GM18909 (cell line): ENCODE measurements at regions not wholly inside any gene's neighbourhood (a gene's known extent, or its start where the extent isn't known, plus 50 kb on each side); places are given as distances from the start of the nearest gene placed in this dataset.
A peak's percentile ranks its signal among the peaks of the same experiment; 100 is the strongest.
"Not testable (repeated sequence)": the region's sequence is repeated elsewhere in the genome, so short reads cannot be mapped to it uniquely, and the experiment has no call there.

Source experiments
- ATAC-seq: cut with Tn5 transposase; IDR thresholded peaks from one replicate; pipeline ENCODE4 v1.9.1; 2021; ENCODE audit warnings: mild to moderate bottlenecking; ENCODE audit not compliant: unreplicated experiment, poor library complexity

DNA sequence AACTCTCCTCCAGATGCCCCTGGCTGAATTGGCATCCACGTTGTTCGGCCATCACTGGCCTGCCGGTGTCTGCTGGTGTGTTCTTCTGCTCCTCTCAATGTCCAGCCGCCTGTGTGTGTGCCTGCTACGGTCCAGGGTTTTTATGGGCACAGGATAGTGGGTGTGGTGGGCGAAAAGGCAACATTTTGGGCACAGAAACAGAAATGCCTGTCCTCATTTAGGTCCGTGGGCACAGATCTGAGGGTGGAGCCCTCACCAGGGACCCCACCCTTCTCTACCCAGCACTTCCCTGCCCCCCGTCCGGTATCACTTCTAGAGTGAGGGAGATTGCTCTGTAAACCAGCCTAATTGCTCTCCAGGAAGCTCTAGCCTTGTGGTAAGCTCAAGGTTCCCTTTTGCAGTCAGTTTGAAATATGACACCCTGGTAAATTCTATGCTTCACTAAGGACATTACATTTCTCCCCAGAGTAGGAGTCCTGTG lies 410.1 kb downstream of the MAT2B start:
- ATAC-seq = peak; percentile 76

DNA sequence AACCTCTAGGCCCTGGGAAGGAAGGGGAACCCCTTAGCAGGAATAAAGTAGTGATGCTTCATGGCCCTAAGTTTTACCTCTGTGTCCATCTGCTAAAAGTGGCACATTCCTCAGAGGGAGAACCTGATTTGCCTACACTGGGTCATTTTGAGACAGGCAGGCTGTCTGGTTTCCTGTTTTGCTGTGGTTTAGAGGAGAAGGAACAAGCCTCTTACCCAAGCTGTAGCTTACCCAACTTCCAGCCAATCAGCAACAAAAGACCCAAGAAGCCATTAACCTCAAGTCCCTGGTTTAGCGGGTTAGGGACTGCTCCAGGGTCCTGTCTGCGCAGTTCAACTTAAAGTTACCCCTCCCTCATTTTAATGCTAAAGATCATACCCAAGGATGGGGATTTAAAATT lies 411.0 kb downstream of the MAT2B start:
- peak; percentile 90 for ATAC-seq

DNA sequence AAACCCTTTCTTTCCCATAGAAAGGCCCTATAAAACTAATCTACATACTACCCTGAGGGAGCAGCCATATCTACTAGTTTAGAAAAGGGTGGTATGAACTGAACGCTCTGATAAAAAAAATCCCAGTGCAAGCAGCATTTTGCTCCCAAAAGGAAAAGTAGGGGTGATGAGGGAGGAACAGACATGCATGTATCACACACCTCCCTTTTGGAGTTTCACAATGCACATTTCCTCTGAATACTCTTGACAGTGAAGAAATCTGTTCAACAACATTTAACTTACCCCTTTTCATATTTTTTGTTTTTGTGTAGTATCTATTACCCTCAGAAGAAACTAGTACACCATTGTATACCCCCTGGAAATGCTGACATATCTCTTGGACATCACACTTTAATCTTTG lies 411.4 kb downstream of the MAT2B start:
- ATAC-seq = no peak

DNA sequence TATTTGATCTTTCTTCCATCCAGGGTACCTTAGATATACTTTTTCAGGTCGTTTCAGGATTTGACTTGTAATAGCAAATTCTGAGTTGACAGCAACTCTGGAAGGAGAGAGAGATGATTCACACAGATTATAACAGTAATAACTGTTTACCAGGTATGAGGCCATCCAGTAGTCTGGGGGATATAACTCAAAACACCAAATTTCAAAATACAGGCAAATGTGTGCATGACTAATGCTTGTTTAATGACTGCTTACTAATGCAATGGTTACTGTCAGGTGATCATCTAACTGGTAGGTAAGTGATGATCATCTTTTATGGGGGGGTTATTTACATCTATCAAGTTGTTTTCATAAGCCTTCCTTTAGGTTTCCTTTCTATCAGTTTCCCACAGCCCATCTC lies 412.3 kb downstream of the MAT2B start:
- no peak for ATAC-seq

DNA sequence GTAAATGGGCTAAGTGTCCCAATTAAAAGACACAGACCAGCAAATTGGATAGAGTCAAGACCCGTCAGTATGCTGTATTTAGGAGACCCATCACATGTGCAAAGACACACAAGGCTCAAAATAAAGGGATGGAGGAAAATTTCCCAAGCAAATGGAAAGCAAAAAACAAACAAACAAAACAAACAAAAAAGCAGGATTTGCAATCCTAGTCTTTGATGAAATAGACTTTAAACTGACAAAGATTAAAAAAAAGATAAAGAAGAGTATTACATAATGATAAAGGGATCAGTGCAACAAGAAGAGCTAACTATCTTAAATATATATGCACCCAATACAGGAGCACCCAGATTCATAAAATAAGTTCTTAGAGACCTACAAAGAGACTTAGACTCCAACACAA lies 429.6 kb downstream of the MAT2B start:
- ATAC-seq = not testable (repeated sequence)

DNA sequence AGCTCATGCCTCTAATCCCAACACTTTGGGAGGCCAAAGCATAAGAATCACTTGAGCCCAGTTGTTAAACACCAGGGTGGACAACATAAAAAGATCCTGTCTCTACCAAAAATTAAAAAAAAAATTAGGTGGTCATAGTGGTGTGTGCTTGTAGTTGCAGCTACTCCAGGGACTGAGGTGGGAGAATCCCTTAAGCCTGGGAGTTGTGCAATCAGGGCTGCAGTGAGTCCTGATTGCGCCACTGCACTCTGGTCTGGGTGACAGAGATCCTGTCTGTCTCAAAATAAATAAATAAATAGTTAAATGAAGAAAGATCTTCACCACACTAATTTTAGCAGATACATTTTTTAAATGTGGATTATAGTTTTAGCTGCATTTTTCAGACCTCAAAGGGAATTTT lies 433.2 kb downstream of the MAT2B start:
- ATAC-seq = no peak

DNA sequence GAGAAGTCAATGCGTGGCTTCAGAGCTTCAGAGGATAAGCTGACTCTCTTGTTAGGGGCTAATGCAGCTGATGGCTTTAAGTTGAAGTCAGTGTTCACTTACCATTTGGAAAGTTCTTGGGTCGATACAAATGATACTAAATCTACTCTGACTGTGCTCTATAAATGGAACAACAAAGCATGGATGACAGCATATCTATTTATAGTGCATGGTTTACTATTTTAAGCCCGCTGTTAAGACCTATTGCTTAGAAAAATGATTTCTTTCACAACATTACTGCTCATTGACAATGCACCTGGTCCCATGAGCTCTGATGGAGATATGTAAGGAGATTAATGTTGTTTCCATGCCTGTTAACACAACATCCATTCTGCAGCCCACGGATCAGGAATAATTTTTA lies 435.7 kb downstream of the MAT2B start:
- peak; percentile 43 for ATAC-seq

DNA sequence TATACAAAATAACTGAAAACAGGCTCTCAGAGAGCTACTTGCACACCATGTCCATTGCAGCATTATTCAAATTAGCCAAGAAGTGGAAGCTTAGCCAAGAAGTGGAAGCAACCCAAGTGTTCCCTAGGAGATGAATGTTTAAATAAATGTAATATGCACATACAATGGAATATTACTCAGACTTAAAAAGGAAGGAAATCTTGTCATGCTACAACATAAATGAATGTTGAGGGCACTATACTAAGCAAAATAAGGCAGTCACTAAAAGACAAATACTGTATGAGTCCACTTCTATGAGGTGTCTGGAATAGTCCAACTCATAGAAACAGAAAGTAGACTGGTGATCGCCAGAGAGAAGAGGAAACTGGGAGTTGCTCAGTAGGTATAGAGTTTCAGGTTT lies 438.1 kb downstream of the MAT2B start:
- no peak for ATAC-seq

DNA sequence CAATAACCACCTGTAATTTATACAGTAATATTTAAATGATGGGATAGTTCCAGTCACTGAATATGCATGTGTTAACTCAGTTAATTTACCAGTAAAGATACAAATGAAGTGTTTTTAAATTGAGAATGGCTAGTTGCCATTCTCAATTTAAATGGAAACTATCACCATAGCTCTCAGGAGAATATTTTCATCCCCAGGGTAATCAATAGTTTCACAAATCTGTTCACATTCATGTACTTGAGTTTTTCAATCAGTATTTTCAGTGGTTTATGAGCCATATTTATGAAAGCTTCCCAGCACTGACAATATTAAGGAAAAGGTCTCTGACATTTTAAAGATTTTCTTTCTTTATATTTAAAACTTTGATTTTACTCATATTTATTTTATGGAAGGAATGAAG lies 439.3 kb downstream of the MAT2B start:
- no peak for ATAC-seq

DNA sequence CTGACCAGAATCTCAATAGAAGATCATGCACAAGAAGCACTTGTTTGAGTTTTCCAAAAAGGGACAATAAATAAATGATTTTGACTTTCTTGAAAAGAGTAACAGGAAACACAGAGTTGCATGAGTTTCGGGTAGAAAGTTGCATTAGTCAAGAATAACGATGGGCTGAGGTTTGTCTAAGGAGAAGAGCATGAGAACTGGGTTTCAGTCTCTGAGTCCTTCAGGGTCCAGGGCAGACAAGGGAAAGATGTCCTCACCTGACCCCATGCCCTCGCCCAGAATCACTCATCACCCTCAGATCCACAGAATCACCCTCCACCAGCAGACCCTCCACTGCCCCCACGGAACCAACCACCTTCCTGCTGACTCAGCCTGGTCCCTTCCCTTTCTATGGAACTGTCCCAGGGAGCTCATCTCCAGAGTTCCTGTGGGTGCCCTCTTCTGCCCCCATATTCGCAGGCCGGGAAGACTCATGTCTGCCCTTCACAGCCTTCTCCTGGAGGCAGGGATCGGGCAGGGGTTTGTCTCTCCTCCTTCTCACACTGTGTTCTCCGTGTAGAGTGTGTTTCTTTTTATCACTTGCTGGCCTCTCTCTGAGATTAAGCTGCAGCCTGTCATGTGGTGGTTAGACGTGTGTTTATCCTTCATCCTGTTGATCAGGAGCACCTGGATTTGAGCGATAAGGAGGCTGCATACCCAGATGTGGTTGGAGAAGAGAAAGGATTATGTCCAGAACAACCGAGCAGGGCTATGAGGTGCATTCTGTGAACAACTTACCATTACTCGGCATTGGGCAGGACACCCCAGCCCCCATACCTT lies 442.6 kb downstream of the MAT2B start:
- ATAC-seq = no peak

DNA sequence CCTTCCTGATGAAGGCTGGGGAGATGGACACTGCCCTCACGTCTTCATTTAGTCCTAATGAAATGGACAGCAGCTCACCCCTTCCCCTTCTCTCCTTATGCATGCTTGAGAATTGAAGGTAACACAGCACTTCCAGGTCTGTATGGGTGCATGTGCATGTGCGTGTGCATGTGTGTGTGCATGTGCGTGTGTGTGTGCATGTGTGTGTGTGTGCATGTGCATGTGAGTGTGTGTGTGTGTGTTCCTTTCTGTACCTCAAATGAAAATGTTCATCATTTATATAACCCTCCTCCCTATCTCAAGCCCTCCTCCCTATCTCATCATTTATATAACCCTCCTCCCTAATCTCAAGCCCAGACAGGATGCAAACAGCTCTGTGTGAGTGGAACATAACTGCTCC lies 444.8 kb downstream of the MAT2B start:
- no peak for ATAC-seq

DNA sequence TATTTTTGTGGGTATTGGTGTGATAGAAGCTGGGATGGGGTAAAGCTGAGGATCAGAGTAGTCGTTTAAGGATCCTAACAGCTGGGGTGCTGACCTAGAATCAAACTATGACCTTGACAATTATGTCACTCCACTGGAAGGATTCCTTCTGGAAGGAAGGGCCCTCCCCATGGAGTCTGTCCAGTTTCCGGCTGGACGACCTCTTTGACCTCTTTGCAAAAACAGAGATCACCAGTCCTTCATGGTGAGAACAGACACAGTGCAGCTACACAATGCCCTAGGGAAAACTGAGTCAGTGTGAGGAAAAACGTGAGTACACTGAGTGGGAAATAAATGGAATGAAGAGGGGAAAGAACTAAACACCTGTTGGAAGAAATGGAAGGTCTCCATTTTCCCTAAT lies 445.6 kb downstream of the MAT2B start:
- ATAC-seq = no peak

DNA sequence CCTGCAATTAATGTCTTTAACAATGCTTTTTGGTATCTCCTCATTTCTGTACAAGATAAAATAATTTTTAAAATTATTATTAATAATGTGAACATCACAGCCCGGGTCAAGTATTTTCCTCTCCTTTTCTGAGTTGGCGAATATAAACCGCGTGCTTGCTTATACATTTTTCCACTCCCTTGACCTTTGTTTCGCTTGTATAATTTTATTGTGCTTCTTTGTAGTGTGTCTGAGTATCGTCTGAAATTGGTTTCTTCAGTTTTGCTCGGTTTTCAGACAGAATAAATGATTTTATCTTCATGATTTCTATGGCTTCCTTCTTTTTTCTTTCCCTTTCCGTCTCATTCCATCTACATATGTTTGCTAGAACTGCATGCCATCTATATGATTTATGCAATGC lies 448.5 kb downstream of the MAT2B start:
- no peak for ATAC-seq

DNA sequence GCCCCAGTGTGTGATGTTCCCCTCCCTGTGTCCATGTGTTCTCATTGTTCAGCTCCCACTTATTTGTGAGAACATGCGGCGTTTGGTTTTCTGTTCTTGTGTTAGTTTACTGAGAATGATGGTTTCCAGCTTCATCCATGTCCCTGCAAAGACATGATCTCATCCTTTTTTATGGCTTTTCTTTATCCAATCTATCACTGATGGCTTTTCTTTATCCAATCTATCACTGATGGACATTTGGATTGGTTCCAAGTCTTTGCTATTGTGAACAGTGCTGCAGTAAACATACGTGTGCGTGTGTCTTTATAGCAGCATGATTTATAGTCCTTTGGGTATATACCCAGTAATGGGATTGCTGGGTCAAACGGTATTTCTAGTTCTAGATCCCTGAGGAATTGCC lies 455.8 kb downstream of the MAT2B start:
- not testable (repeated sequence) for ATAC-seq

DNA sequence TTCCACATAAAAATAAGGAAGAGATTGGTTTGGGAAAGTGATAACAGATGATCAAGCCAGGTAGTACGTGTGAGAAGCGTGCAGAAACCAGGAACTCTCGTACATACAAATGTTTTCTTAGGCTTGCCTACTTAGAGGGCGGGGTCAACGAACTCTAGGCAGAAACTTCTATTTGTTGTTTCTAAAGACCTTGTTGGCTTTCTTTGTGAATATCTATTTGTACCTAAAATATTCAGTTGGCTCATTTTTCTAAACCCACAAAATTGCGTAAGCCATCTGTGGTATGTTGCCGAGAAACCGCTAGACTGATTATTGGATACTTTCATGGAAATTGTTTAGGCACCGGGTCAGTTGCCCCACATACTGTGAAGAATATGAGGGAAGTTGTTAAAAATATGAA lies 458.5 kb downstream of the MAT2B start:
- no peak for ATAC-seq

DNA sequence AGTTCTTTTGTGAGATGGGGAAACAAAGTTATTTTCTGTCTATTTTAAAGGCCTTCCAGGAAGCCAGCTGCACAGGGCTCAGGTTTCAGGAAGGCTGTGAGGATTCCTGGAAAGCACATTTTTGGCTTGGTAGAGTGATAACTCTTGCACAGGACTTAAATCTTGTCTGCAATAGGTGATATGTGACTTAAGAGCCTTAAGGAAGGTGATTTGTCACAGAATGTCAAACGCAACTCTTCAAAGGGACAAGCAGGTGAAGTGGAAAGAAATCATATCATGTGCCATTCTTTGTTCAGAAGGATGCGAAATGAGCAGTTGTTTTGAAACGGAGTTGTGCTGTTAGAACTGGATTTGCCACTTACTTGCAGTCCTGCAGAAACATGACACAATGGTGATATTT lies 459.3 kb downstream of the MAT2B start:
- no peak for ATAC-seq

DNA sequence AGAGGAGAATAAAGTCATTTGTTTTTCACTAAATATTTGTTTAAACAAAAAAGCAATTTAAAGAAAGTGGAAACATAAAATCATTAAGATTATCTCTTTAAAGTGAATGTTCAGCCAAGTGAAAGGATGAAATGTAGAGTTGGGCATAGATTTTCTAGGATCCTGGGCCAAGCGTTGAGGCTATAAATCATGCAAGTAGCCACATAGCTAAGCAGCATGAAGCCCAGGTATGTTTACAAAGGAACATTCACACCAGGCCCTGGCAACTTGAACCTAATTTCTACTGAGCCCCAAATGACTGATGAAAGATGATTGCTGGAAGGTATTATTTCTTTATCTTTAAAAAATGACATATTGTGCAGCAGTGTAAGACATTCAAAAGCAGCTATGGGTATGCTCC lies 461.8 kb downstream of the MAT2B start:
- ATAC-seq = no peak

DNA sequence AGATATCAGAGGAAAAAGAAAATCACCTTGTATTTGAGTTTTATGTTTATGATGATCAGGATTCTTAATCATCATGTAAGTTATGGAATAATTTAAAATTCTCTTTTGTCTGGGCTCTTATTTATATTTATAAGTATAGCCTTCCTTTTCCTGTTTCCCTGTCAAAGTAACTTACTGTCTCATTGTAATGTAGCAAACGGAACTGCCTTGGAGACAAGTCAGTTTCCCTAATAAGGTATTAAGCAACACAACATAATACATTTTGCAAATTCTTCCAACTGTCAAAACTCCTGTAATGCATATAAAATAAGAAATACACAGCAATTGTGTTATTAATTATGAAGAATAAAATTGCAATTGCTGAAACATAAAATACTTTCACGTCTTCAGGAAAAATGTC lies 463.2 kb downstream of the MAT2B start:
- ATAC-seq = no peak

DNA sequence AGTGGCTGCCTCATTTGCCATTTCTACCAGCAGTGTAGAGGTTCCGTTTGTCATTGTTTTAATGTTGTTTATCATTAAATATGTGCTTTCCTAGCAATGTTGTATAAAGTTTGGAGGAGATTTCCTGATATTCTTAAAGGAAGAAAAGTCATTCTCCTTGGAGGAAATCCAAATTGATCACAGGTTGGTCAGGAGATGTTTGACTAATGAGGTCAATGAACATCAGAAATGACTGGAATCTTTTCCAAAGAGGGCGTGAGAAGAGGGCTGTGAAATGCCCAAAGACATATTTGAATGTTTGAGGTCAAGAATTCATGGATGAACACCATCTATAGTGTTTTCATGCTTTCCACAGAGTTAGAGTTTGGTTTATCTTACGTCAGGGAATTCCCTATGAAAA lies 471.3 kb downstream of the MAT2B start:
- ATAC-seq = no peak

DNA sequence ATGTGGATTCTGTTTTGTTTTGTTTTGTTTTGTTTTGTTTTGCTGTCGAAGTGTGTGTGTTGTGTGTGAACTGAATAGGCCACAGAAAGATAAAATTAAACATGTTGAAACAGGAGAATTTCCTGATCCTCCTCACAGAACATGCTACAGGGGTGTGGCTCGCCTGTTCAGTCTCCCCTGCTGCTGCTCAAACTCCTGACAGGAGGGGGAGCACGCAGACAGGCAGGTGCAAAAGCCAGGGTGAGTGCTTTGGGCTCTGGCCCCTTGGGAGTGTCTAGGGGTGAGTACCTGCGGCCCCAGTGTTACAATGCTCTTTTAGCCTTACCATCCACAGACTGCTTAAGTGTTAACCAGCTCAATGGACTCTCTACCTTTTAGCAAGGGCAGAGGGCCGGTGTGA lies 473.5 kb downstream of the MAT2B start:
- ATAC-seq = peak; percentile 66

DNA sequence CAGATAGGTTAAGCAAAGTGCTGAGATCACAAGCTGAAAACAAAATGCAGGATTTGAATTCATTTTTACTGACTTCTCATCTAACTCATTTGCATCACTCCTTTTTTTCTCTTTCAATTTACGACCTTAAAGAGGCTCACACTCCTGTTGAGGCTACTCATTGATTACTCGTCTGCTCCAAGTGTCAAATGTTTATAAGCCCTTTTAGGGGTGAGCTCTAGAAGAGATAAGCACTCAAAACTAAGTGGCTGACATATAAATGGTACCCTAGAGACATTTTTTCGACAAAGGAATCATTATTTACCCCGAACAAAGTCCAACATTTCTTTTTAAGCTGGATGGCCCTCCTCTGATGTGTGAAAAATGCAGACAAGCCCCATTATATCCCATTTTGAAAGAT lies 483.1 kb downstream of the MAT2B start:
- no peak for ATAC-seq

DNA sequence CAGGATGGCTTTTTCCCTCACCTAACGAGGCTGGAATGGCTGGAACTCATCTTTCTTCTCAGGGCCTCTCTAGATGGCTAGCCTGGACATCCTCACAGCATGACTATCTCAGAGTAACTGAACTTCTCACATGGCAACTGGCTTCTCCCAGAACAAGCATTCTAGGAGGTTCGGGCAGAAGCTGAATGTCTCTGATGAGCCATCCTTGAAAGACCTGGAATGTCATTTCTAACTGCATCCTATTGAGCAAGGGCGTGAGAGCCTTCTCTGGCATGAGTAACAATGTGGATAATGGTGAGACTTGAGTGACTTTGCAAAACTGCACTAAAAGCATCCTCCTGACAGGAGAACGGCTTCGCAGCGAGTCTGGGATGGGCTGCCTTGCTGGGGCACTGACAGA lies 487.7 kb downstream of the MAT2B start:
- no peak for ATAC-seq
